GM12878 (cell line): ENCODE measurements at regions not wholly inside any gene's neighbourhood (a gene's known extent, or its start where the extent isn't known, plus 50 kb on each side); places are given as distances from the start of the nearest gene placed in this dataset.

Experiments
- ATAC-seq: fragments of 200-7000 bp; cut with Tn5 transposase; 3 replicates; pipeline ENCODE4 v1.9.1; 2020; ENCODE audit warnings: mild to moderate bottlenecking, moderate library complexity
- BruUV-seq: library from RNA; stranded (reverse); fragments of 400-500 nt; replicated peaks from 2 replicates; lab custom pipeline; 2021; lab: Mats Ljungman, UMichigan
- CTCF ChIA-PET: fragments of 300-600 bp; sonication (Branson Sonifier 250); formaldehyde crosslinking; extraction: SDS; loops from one replicate; lab custom pipeline; 2021; ENCODE audit warnings: inconsistent platforms; lab: Yijun Ruan, JAX
- POLR2A ChIA-PET: fragments of 350-600 bp; formaldehyde crosslinking; extraction: SDS; loops from one replicate; lab custom pipeline; 2021; ENCODE audit warnings: inconsistent platforms; lab: Charles Lee
- RAD21 ChIA-PET: fragments of 300-600 bp; sonication (Branson Sonifier 250); formaldehyde crosslinking; loops from one replicate; lab custom pipeline; 2023; ENCODE audit warnings: antibody characterized with exemption; ENCODE audit not compliant: unreplicated experiment; lab: Charles Lee
- SMC1A ChIA-PET: fragments of 300-600 bp; sonication (Branson Sonifier 250); formaldehyde crosslinking; loops from one replicate; lab custom pipeline; 2023; ENCODE audit not compliant: unreplicated experiment, uncharacterized antibody; lab: Charles Lee
- DNase-seq: peaks from one replicate; pipeline ENCODE4 v3.0.0-alpha.2; 2011; ENCODE audit warnings: low read depth, low spot score
- FAIRE-seq: peaks from 3 replicates; lab custom pipeline; 2011; peaks lifted over from hg19 to GRCh38; lab: Jason Lieb, UNC
- H2AFZ ChIP-seq: 2 replicates; pipeline ENCODE4 v1.6.0; 2011; ENCODE audit warnings: low read depth, low read length, control low read depth; ENCODE audit not compliant: control insufficient read depth
- H3K27ac ChIP-seq: 2 replicates; pipeline ENCODE4 v1.5.1; 2011; ENCODE audit warnings: control low read depth; ENCODE audit not compliant: control insufficient read depth, insufficient read depth
- H3K27me3 ChIP-seq, 2 experiments: replicated peaks in 1 of 2; 2 replicates each; pipeline versions ENCODE4 v1.6.0 to v1.6.1; 2011; ENCODE audit warnings: low read length in 1 of 2; ENCODE audit not compliant: control insufficient read depth in 2 of 2, insufficient read depth in 2 of 2
- H3K36me3 ChIP-seq, 2 experiments: 2 replicates each; pipeline ENCODE4 v1.5.1; 2011; ENCODE audit warnings: low read length in 1 of 2; ENCODE audit not compliant: control insufficient read depth in 2 of 2, insufficient read depth in 2 of 2
- H3K4me1 ChIP-seq: 2 replicates; pipeline ENCODE4 v1.6.1; 2011; ENCODE audit warnings: mild to moderate bottlenecking, low read length, moderate library complexity, mixed read lengths; ENCODE audit not compliant: control insufficient read depth, insufficient read depth
- H3K4me2 ChIP-seq: 2 replicates; pipeline ENCODE4 v1.6.0; 2011; ENCODE audit warnings: control low read depth; ENCODE audit not compliant: control insufficient read depth, insufficient read depth
- H3K4me3 ChIP-seq: fragments of 200-600 bp; sonication (generic); 2 replicates; pipeline ENCODE4 v1.5.1; 2016
- H3K79me2 ChIP-seq: 2 replicates; pipeline ENCODE4 v1.6.0; 2011; ENCODE audit warnings: low read length; ENCODE audit not compliant: control insufficient read depth, insufficient read depth
- H3K9ac ChIP-seq: 2 replicates; pipeline ENCODE4 v1.8.0; 2011; ENCODE audit warnings: low read length, control low read depth, mixed read lengths; ENCODE audit not compliant: control insufficient read depth, insufficient read depth
- H3K9me3 ChIP-seq: replicated peaks from 3 replicates; pipeline ENCODE4 v1.5.1; 2011; ENCODE audit warnings: mild to moderate bottlenecking, low read length; ENCODE audit not compliant: control insufficient read depth, insufficient read depth
- H4K20me1 ChIP-seq: 2 replicates; pipeline ENCODE4 v1.6.0; 2011; ENCODE audit not compliant: control insufficient read depth, insufficient read depth
- ATF2 ChIP-seq: IDR thresholded peaks from 2 replicates; pipeline ENCODE4 v1.6.1; 2012; ENCODE audit warnings: low read length, inconsistent platforms
- GATAD2B ChIP-seq: fragments of 450-650 bp; conservative IDR thresholded peaks from 2 replicates; pipeline ENCODE4 v1.6.1; 2017; ENCODE audit warnings: low read depth, mild to moderate bottlenecking, moderate library complexity
- HDAC2 ChIP-seq: fragments of 200-600 bp; sonication (generic); IDR thresholded peaks from 2 replicates; pipeline ENCODE4 v1.6.1; 2017
- JUNB ChIP-seq: IDR thresholded peaks from 2 replicates; pipeline ENCODE4 v1.6.1; 2016; ENCODE audit warnings: antibody characterized with exemption, mild to moderate bottlenecking
- MEF2B ChIP-seq: fragments of 450-650 bp; IDR thresholded peaks from 2 replicates; pipeline ENCODE4 v1.6.1; 2018; ENCODE audit warnings: mild to moderate bottlenecking, moderate library complexity; ENCODE audit not compliant: partially characterized antibody, poor library complexity, severe bottlenecking
- MXI1 ChIP-seq: fragments of 150-350 bp; IDR thresholded peaks from 2 replicates; pipeline ENCODE4 v1.6.1; 2011; ENCODE audit warnings: low read depth, mild to moderate bottlenecking, inconsistent platforms, low read length, improper control_type of control experiment
- POLR2A ChIP-seq: IDR thresholded peaks from 2 replicates; pipeline ENCODE4 v1.6.1; 2011; ENCODE audit warnings: low read depth, mild to moderate bottlenecking, low read length
- POLR2AphosphoS5 ChIP-seq: IDR thresholded peaks from 2 replicates; pipeline ENCODE4 v1.6.1; 2011; ENCODE audit warnings: mild to moderate bottlenecking, low read length, inconsistent platforms
- RFX5 ChIP-seq: IDR thresholded peaks from 2 replicates; pipeline ENCODE4 v1.6.1; 2011; ENCODE audit warnings: low read depth, low read length, improper control_type of control experiment
- ZSCAN29 ChIP-seq: fragments of 450-650 bp; IDR thresholded peaks from 2 replicates; pipeline ENCODE4 v1.6.1; 2017; ENCODE audit warnings: mild to moderate bottlenecking, moderate library complexity
- WGBS: methylation state at CpG from one replicate; pipeline ENCODE4 v1.1.6; 2016; ENCODE audit warnings: low lambda C conversion rate; ENCODE audit not compliant: insufficient replicate concordance, insufficient coverage; ENCODE audit errors: missing lambda C conversion rate; 5-methylcytosine and 5-hydroxymethylcytosine counted together
- in situ Hi-C: fragments of 300-500 bp; cut with MboI; formaldehyde crosslinking; loops from 9 replicates; pipeline ENCODE4 v1.14.3; 2018; ENCODE audit warnings: mixed read lengths
- intact Hi-C: fragments of 100-400 bp; cut with micrococcal nuclease; formaldehyde crosslinking; loops from one replicate; pipeline ENCODE4 v1.14.2; 2022; ENCODE audit not compliant: unreplicated experiment

GRCh38 chr3:106534206-106534605 lies 665.4 kb upstream of the CBLB start:
- ChIA-PET CTCF (no interaction called here), POLR2A (no interaction called here), SMC1A (interaction anchor here (1.5 kb wide), 1 partner anchor 21 kb away, joined by 3 read pairs; no protein-coding TSS in a partner anchor), RAD21 (no interaction called here)
- H3K27ac ChIP-seq = no peak overlapping the region
- peaks cover 2% of the 10 kb centered on the region; the same call in 1 of the 3 replicates for H3K9me3 ChIP-seq
- no peak overlapping the region for H3K4me3 ChIP-seq
- intact Hi-C loops = no loop called here
- no TSS peak for BruUV-seq
- FAIRE-seq (no peak), DNase-seq (no peak), ATAC-seq (no peak)
- H3K4me2 ChIP-seq = no peak overlapping the region
- H4K20me1 ChIP-seq = no peaks in the 10 kb centered on the region
- no peaks in the 10 kb centered on the region for H3K79me2 ChIP-seq
- no peak for TF ChIP-seq MXI1
- TF ChIP-seq RFX5 = no peak
- no peak for TF ChIP-seq MEF2B
- no peak for TF ChIP-seq ATF2
- no peak for TF ChIP-seq HDAC2
- no peak for TF ChIP-seq JUNB
- TF ChIP-seq POLR2AphosphoS5 = no peak
- TF ChIP-seq ZSCAN29 = no peak
- TF ChIP-seq GATAD2B = no peak
- TF ChIP-seq POLR2A = no peak
- no peaks in the 10 kb centered on the region for H3K27me3 ChIP-seq
- H3K36me3 ChIP-seq = no peaks in the 10 kb centered on the region
- in situ Hi-C loops = no loop called here
- no peak overlapping the region for H3K9ac ChIP-seq
- 66% methylated on average over 9 of the region's 9 CpGs for WGBS
- H3K4me1 ChIP-seq = no peaks in the 10 kb centered on the region; the same call in 1 of the 2 replicates
- H2AFZ ChIP-seq = no peak overlapping the region
